Stomach (tissue), 8 donors: ENCODE measurements at regions not wholly inside any gene's neighbourhood (a gene's known extent, or its start where the extent isn't known, plus 50 kb on each side); places are given as distances from the start of the nearest gene placed in this dataset.

Source experiments
- DNase-seq, 2 donors: peaks; one replicate each; pipeline versions ENCODE4 v3.0.0 to v3.0.0-alpha.2; 2013 to 2019
- H3K27ac ChIP-seq, 5 donors: fragments of 200-600 bp in 4 of 5; sonication (generic) in 4 of 5; one replicate each; pipeline ENCODE4 v1.5.1; 2013 to 2019; ENCODE audit warnings: mild to moderate bottlenecking in 1 of 5, moderate library complexity in 1 of 5
- H3K27me3 ChIP-seq, 3 donors: fragments of 200-600 bp; sonication (generic); one replicate each; pipeline ENCODE4 v1.5.1; 2017 to 2019; ENCODE audit warnings: mixed run types in 1 of 3
- H3K36me3 ChIP-seq, 4 donors: fragments of 200-600 bp; sonication (generic); 1 replicate in 3 of 4; 2 replicates in 1 of 4; pipeline ENCODE4 v1.5.1; 2016 to 2019
- H3K4me1 ChIP-seq, 4 donors: fragments of 200-600 bp; sonication (generic); one replicate each; pipeline ENCODE4 v1.5.1; 2016 to 2019
- H3K4me3 ChIP-seq, 4 donors: fragments of 200-600 bp; sonication (generic) in 3 of 4; one replicate each; pipeline ENCODE4 v1.5.1; 2016 to 2019; ENCODE audit warnings: mild to moderate bottlenecking in 1 of 4
- H3K9me3 ChIP-seq, 4 donors: fragments of 200-600 bp; sonication (generic); one replicate each; pipeline ENCODE4 v1.5.1; 2016 to 2019
- CTCF ChIP-seq, 7 experiments: fragments of 450-650 bp in 4 of 7; fragments of 200-600 bp in 3 of 7; sonication (generic) in 3 of 7; IDR thresholded peaks; one replicate each; pipeline ENCODE4 v1.5.1; 2016 to 2019; ENCODE audit warnings: antibody characterized with exemption in 7 of 7, control low read depth in 2 of 7, mild to moderate bottlenecking in 1 of 7
- EP300 ChIP-seq: sonication (generic); formaldehyde crosslinking; IDR thresholded peaks from one replicate; pipeline ENCODE4 v1.6.1; 2017; ENCODE audit warnings: antibody characterized with exemption
- POLR2A ChIP-seq, 4 donors: fragments of 450-650 bp; IDR thresholded peaks; one replicate each; pipeline ENCODE4 v1.6.1; 2016; ENCODE audit warnings: antibody characterized with exemption in 4 of 4, control low read depth in 2 of 4, mild to moderate bottlenecking in 1 of 4, moderate library complexity in 1 of 4
- POLR2AphosphoS5 ChIP-seq, 3 donors: sonication (generic); formaldehyde crosslinking; IDR thresholded peaks; one replicate each; pipeline ENCODE4 v1.6.1; 2016; ENCODE audit warnings: antibody characterized with exemption in 3 of 3
- WGBS, 5 donors: extraction: QIAGEN DNeasy Blood & Tissue Kit in 3 of 5; methylation state at CpG; one replicate each; pipeline versions ENCODE4 v1.1.5 to v1.1.7; 2013 to 2018; 5-methylcytosine and 5-hydroxymethylcytosine counted together
- intact Hi-C: fragments of 100-400 bp; cut with DNase I; formaldehyde crosslinking; loops from one replicate; pipeline ENCODE4 v1.15.1; 2023; ENCODE audit warnings: low total_unique reads
- donor health status: healthy with polysubstance abuse.
- donor health status: Bipolar disorder and iron deficiency.
- donor health status: healthy.

DNA sequence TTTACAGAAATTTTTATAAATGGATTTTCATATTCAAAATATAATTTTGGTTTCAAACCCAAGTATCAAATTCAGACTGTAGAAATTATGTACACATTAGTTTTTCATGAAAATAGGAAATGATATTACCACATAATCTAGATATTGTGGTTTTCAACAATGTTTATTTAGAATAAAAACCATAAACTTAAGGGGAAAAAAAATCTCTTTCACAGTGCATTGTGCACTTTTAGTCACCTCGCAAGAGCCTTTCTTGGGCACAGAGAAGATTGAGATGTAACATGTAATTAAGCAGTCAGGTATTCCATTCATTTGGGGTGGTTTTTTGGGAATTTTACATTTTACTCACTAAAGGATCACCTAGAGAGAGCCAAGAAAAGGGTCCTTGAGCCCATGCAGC is 104.0 kb downstream of the TANC2 start:
- no peak for DNase-seq
- no peak overlapping the region for H3K4me3 ChIP-seq
- intact Hi-C loops = no loop called here
- no peak for TF ChIP-seq POLR2AphosphoS5 (IDR thresholded peaks at IDR 0.05)
- TF ChIP-seq EP300 = no peak
- no peak for TF ChIP-seq POLR2A (IDR thresholded peaks at IDR 0.05)
- TF ChIP-seq CTCF (IDR thresholded peaks at IDR 0.05) = no peak
- H3K36me3 ChIP-seq = no peaks in the 10 kb centered on the region
- no peak overlapping the region for H3K27ac ChIP-seq
- H3K9me3 ChIP-seq = no peaks in the 10 kb centered on the region
- 88 to 100% (median 93%) methylated on average over 1 of the region's 1 CpG for WGBS, 5 donors
- H3K4me1 ChIP-seq = no peaks in the 10 kb centered on the region
- no peaks in the 10 kb centered on the region for H3K27me3 ChIP-seq

GRCh38 chr17:63071797-63072196 is 105.8 kb downstream of the TANC2 start:
- H3K27me3 ChIP-seq = no peaks in the 10 kb centered on the region
- WGBS, 5 donors = 89 to 94% (median 90%) methylated on average over 2 of the region's 2 CpGs
- H3K9me3 ChIP-seq = no peaks in the 10 kb centered on the region
- intact Hi-C loops = no loop called here
- DNase-seq = no peak
- TF ChIP-seq EP300 (no peak), POLR2AphosphoS5 (IDR thresholded peaks at IDR 0.05) (no peak), CTCF (IDR thresholded peaks at IDR 0.05) (no peak), POLR2A (IDR thresholded peaks at IDR 0.05) (no peak)
- H3K4me3 ChIP-seq = no peak overlapping the region
- no peaks in the 10 kb centered on the region for H3K36me3 ChIP-seq
- H3K27ac ChIP-seq = no peak overlapping the region
- no peaks in the 10 kb centered on the region for H3K4me1 ChIP-seq

- H3K36me3 ChIP-seq = no peaks in the 10 kb centered on the region
- intact Hi-C loops = no loop called here
- no peaks in the 10 kb centered on the region for H3K27me3 ChIP-seq
- 74 to 83% (median 78%) methylated on average over 1 of the region's 1 CpG for WGBS, 5 donors
- H3K27ac ChIP-seq = no peak overlapping the region
- DNase-seq = no peak
- no peaks in the 10 kb centered on the region for H3K9me3 ChIP-seq
- H3K4me3 ChIP-seq = no peak overlapping the region
- no peaks in the 10 kb centered on the region for H3K4me1 ChIP-seq
- TF ChIP-seq POLR2A (IDR thresholded peaks at IDR 0.05) = no peak
- TF ChIP-seq CTCF (IDR thresholded peaks at IDR 0.05) = no peak
- no peak for TF ChIP-seq POLR2AphosphoS5 (IDR thresholded peaks at IDR 0.05)
Observed at GRCh38 chr17:63075969-63076368, 109.9 kb downstream of the TANC2 start.

DNA sequence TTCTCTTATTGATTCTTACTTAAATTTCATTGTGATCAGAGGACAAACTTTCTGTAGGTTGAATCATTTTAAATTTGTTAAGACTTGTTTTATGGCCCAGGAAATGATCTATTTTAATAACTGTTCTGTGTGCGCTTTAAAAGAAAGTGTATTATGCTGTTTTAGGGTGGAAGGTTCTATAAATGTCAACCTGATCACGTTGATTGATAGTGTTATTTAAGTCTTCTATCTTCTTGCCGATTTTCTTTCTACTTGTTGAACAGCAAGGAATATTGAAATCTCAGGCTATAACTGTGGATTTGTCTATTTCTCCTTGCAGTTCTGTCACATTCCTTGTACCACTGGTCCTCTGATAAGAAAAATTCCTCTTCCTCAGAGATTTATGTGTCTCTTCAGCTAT is 112.7 kb downstream of the TANC2 start:
- DNase-seq = no peak
- Histone ChIP-seq H3K9me3 (no peaks in the 10 kb centered on the region), H3K4me3 (no peak overlapping the region), H3K4me1 (peaks cover 0 to 5% (median 0%) of the 10 kb centered on the region in 4 donors), H3K36me3 (no peaks in the 10 kb centered on the region), H3K27me3 (no peaks in the 10 kb centered on the region), H3K27ac (no peak overlapping the region)
- WGBS, 5 donors = 81 to 86% (median 85%) methylated on average over 3 of the region's 3 CpGs
- no peak for TF ChIP-seq POLR2AphosphoS5 (IDR thresholded peaks at IDR 0.05)
- no peak for TF ChIP-seq EP300
- TF ChIP-seq CTCF (IDR thresholded peaks at IDR 0.05) = no peak
- TF ChIP-seq POLR2A (IDR thresholded peaks at IDR 0.05) = no peak
- intact Hi-C loops = no loop called here
